Neural cell (in vitro differentiated cells): ENCODE measurements at regions not wholly inside any gene's neighbourhood (a gene's known extent, or its start where the extent isn't known, plus 50 kb on each side); places are given as distances from the start of the nearest gene placed in this dataset.
"Not testable (repeated sequence)": the region's sequence is repeated elsewhere in the genome, so short reads cannot be mapped to it uniquely, and the experiment has no call there.

Source experiments
- H2AFZ ChIP-seq: fragments of 200-600, 300-800 bp; sonication (generic), shearing (Covaris generic); 2 replicates; pipeline ENCODE4 v1.6.0; 2014; ENCODE audit warnings: low read depth, mild to moderate bottlenecking, antibody characterized with exemption, low read length, moderate library complexity
- H3F3A ChIP-seq: fragments of 200-600 bp; shearing (Covaris generic); 2 replicates; pipeline ENCODE4 v1.6.1; 2016; ENCODE audit warnings: mild to moderate bottlenecking, moderate library complexity, mixed read lengths, antibody characterized with exemption, low read length; ENCODE audit not compliant: insufficient read depth, poor library complexity, severe bottlenecking
- H3K27ac ChIP-seq: fragments of 200-600, 300-800 bp; sonication (generic), shearing (Covaris generic); 2 replicates; pipeline ENCODE4 v1.5.1; 2014; ENCODE audit warnings: mild to moderate bottlenecking, low read length, moderate library complexity
- H3K27me3 ChIP-seq: fragments of 300-800, 200-600 bp; sonication (generic), shearing (Covaris generic); 2 replicates; pipeline ENCODE4 v1.6.0; 2014; ENCODE audit warnings: mild to moderate bottlenecking, low read depth, low read length, moderate library complexity; ENCODE audit not compliant: insufficient read depth
- H3K36me3 ChIP-seq: fragments of 300-800, 200-600 bp; sonication (generic), shearing (Covaris generic); 2 replicates; pipeline ENCODE4 v1.5.1; 2014; ENCODE audit warnings: mild to moderate bottlenecking, antibody characterized with exemption, low read length, moderate library complexity; ENCODE audit not compliant: insufficient read depth
- H3K4me2 ChIP-seq: fragments of 300-800, 200-600 bp; sonication (generic), shearing (Covaris generic); 2 replicates; pipeline ENCODE4 v1.6.0; 2014; ENCODE audit warnings: mild to moderate bottlenecking, low read length
- H3K4me3 ChIP-seq: fragments of 300-800, 200-600 bp; sonication (generic), shearing (Covaris generic); 2 replicates; pipeline ENCODE4 v1.5.1; 2014; ENCODE audit warnings: mild to moderate bottlenecking, low read length, moderate library complexity
- H3K79me2 ChIP-seq: fragments of 200-600 bp; shearing (Covaris generic); replicated peaks from 2 replicates; pipeline ENCODE4 v1.6.0; 2014; ENCODE audit warnings: mild to moderate bottlenecking, low read length, moderate library complexity; ENCODE audit not compliant: insufficient read depth
- H3K9ac ChIP-seq: fragments of 300-800, 200-600 bp; sonication (generic), shearing (Covaris generic); 2 replicates; pipeline ENCODE4 v1.6.1; 2016; ENCODE audit warnings: mild to moderate bottlenecking, low read length, mixed read lengths
- H3K9me2 ChIP-seq: fragments of 200-600 bp; shearing (Covaris generic); 2 replicates; pipeline ENCODE4 v1.6.1; 2016; ENCODE audit warnings: mild to moderate bottlenecking, low read length, mixed read lengths; ENCODE audit not compliant: insufficient read depth
- H3K9me3 ChIP-seq: fragments of 200-600, 300-800 bp; sonication (generic), shearing (Covaris generic); 2 replicates; pipeline ENCODE4 v1.6.1; 2016; ENCODE audit warnings: mild to moderate bottlenecking, mixed run types, low read length, moderate library complexity, mixed read lengths
- H4K20me1 ChIP-seq: fragments of 200-600 bp; shearing (Covaris generic); 2 replicates; pipeline ENCODE4 v1.6.1; 2016; ENCODE audit warnings: mild to moderate bottlenecking, mixed run types; ENCODE audit not compliant: insufficient read depth
- CTCF ChIP-seq: fragments of 450-650 bp; IDR thresholded peaks from 2 replicates; pipeline ENCODE4 v1.5.1; 2014; ENCODE audit warnings: antibody characterized with exemption, mild to moderate bottlenecking, moderate library complexity; ENCODE audit not compliant: poor library complexity, severe bottlenecking
- EP300 ChIP-seq: fragments of 450-650 bp; conservative IDR thresholded peaks from 2 replicates; pipeline ENCODE4 v1.6.1; 2014; ENCODE audit warnings: antibody characterized with exemption, mild to moderate bottlenecking, moderate library complexity; ENCODE audit not compliant: poor library complexity, severe bottlenecking
- EZH2 ChIP-seq: fragments of 200-600, 300-800 bp; shearing (Covaris generic), sonication (generic); IDR thresholded peaks from 2 replicates; pipeline ENCODE4 v1.6.1; 2014; ENCODE audit warnings: antibody characterized with exemption, low read length, borderline replicate concordance, mild to moderate bottlenecking; ENCODE audit not compliant: insufficient read depth, poor library complexity, severe bottlenecking
- MXI1 ChIP-seq: fragments of 450-650 bp; conservative IDR thresholded peaks from 2 replicates; pipeline ENCODE4 v1.6.1; 2014; ENCODE audit warnings: antibody characterized with exemption, mild to moderate bottlenecking; ENCODE audit not compliant: poor library complexity, severe bottlenecking
- POLR2AphosphoS5 ChIP-seq: IDR thresholded peaks from 2 replicates; pipeline ENCODE4 v1.6.1; 2012
- RAD21 ChIP-seq: fragments of 450-650 bp; conservative IDR thresholded peaks from 2 replicates; pipeline ENCODE4 v1.6.1; 2014; ENCODE audit warnings: antibody characterized with exemption, mild to moderate bottlenecking, moderate library complexity
- REST ChIP-seq: IDR thresholded peaks from 2 replicates; pipeline ENCODE4 v1.6.1; 2012; ENCODE audit warnings: borderline replicate concordance
- SMC3 ChIP-seq: fragments of 450-650 bp; conservative IDR thresholded peaks from 2 replicates; pipeline ENCODE4 v1.6.1; 2014; ENCODE audit warnings: antibody characterized with exemption, mild to moderate bottlenecking, moderate library complexity; ENCODE audit not compliant: poor library complexity
- TAF1 ChIP-seq: IDR thresholded peaks from 2 replicates; pipeline ENCODE4 v1.6.1; 2012; ENCODE audit warnings: low read depth

GRCh38 chr6:8837343-8837742 is 402.0 kb upstream of the SLC35B3 start:
- Histone ChIP-seq H2AFZ (no peak overlapping the region), H3K4me3 (no peak overlapping the region), H3K36me3 (no peaks in the 10 kb centered on the region), H4K20me1 (no peaks in the 10 kb centered on the region), H3F3A (no peaks in the 10 kb centered on the region), H3K9me2 (no peaks in the 10 kb centered on the region), H3K79me2 (no peaks in the 10 kb centered on the region), H3K27me3 (no peaks in the 10 kb centered on the region), H3K9me3 (no peaks in the 10 kb centered on the region), H3K9ac (no peak overlapping the region), H3K4me2 (no peak overlapping the region), H3K27ac (no peak overlapping the region)
- TF ChIP-seq TAF1 (no peak), POLR2AphosphoS5 (no peak), EZH2 (no peak), REST (no peak), MXI1 (no peak), CTCF (no peak), SMC3 (no peak), EP300 (no peak), RAD21 (no peak)

DNA sequence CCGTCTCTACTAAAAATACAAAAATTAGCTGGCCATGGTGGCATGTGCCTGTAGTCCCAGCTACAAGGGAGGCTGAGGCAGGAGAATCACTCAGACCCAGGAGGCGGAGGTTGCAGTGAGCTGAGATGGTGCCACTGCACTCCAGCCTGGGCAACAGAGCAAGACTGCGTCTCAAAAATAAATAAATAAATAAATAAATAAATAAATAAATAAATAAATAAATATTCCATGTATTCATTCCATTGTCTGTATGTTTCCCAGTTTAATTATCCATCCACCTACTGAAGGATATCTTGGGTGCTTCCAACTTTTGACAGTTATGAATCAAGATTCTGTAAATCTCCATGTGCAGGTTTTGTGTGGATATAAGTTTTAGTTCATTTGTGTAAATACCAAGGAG is 397.4 kb upstream of the SLC35B3 start:
- H3K36me3 ChIP-seq, H3K27ac ChIP-seq, H3F3A ChIP-seq, H3K79me2 ChIP-seq, H2AFZ ChIP-seq, H3K4me2 ChIP-seq, H3K4me3 ChIP-seq, H3K27me3 ChIP-seq, H3K9me3 ChIP-seq, H3K9me2 ChIP-seq, H4K20me1 ChIP-seq, H3K9ac ChIP-seq: not testable (repeated sequence)

- Histone ChIP-seq H3K79me2 (no peaks in the 10 kb centered on the region), H3K27me3 (no peaks in the 10 kb centered on the region), H2AFZ (no peak overlapping the region), H3K36me3 (no peaks in the 10 kb centered on the region), H3K4me2 (no peak overlapping the region), H3K9me2 (no peaks in the 10 kb centered on the region), H3K9me3 (no peaks in the 10 kb centered on the region), H3F3A (no peaks in the 10 kb centered on the region), H4K20me1 (no peaks in the 10 kb centered on the region), H3K4me3 (no peak overlapping the region), H3K27ac (no peak overlapping the region), H3K9ac (no peak overlapping the region)
- no peak for TF ChIP-seq POLR2AphosphoS5
- TF ChIP-seq EP300 = no peak
- no peak for TF ChIP-seq MXI1
- TF ChIP-seq CTCF = no peak
- TF ChIP-seq SMC3 = no peak
- no peak for TF ChIP-seq RAD21
- no peak for TF ChIP-seq EZH2
- no peak for TF ChIP-seq REST
These were observed 396.2 kb upstream of the SLC35B3 start for GRCh38 chr6:8831366-8832152.
